Astrocyte of the cerebellum (primary cell): ENCODE measurements at regions not wholly inside any gene's neighbourhood (a gene's known extent, or its start where the extent isn't known, plus 50 kb on each side); places are given as distances from the start of the nearest gene placed in this dataset.

ENCODE experiments used
- DNase-seq: peaks from one replicate; pipeline ENCODE4 v3.0.0-alpha.2; 2011; ENCODE audit warnings: low read depth
- H3K4me3 ChIP-seq: 2 replicates; pipeline ENCODE4 v1.5.1; 2011; ENCODE audit warnings: mild to moderate bottlenecking, low read depth, low read length, moderate library complexity
- CTCF ChIP-seq: IDR thresholded peaks from 2 replicates; pipeline ENCODE4 v1.5.1; 2012; ENCODE audit warnings: low read length, low read depth, moderate library complexity, mild to moderate bottlenecking; ENCODE audit errors: missing control alignments
- in situ Hi-C: cut with HindIII; loops from 2 replicates; pipeline ENCODE4 v1.10.0; 2017; ENCODE audit warnings: low sequenced_read_pairs

GRCh38 chr9:73539881-73540390 lies 388.3 kb downstream of the ANXA1 start:
- in situ Hi-C loops = no loop called here

GRCh38 chr9:73541923-73542322 lies 390.3 kb downstream of the ANXA1 start:
- in situ Hi-C loops = no loop called here
- no peak overlapping the region for H3K4me3 ChIP-seq
- DNase-seq = no peak
- no peak for TF ChIP-seq CTCF

More at GRCh38 chr9:73539881-73540390, 388.3 kb downstream of the ANXA1 start:
- H3K4me3 ChIP-seq = no peak overlapping the region
- no peak for DNase-seq
- TF ChIP-seq CTCF = no peak

- H3K4me3 ChIP-seq = no peak overlapping the region
- DNase-seq = no peak
- in situ Hi-C loops = no loop called here
- no peak for TF ChIP-seq CTCF
These were observed 392.1 kb downstream of the ANXA1 start for GRCh38 chr9:73543727-73544126.

- no peak for TF ChIP-seq CTCF
- no peak overlapping the region for H3K4me3 ChIP-seq
- no peak for DNase-seq
- in situ Hi-C loops = no loop called here
These were observed 396.5 kb downstream of the ANXA1 start for GRCh38 chr9:73548201-73548600.

GRCh38 chr9:73549991-73550390 lies 398.3 kb downstream of the ANXA1 start:
- DNase-seq = no peak

GRCh38 chr9:73553295-73553694 lies 401.6 kb downstream of the ANXA1 start:
- TF ChIP-seq CTCF = no peak
- H3K4me3 ChIP-seq = no peak overlapping the region
- in situ Hi-C loops = no loop called here
- DNase-seq = no peak

More at GRCh38 chr9:73549991-73550390, 398.3 kb downstream of the ANXA1 start:
- in situ Hi-C loops = no loop called here
- H3K4me3 ChIP-seq = no peak overlapping the region
- TF ChIP-seq CTCF = no peak
